ENCODE measurements at regions not wholly inside any gene's neighbourhood (a gene's known extent, or its start where the extent isn't known, plus 50 kb on each side); places are given as distances from the start of the nearest gene placed in this dataset.

DNA sequence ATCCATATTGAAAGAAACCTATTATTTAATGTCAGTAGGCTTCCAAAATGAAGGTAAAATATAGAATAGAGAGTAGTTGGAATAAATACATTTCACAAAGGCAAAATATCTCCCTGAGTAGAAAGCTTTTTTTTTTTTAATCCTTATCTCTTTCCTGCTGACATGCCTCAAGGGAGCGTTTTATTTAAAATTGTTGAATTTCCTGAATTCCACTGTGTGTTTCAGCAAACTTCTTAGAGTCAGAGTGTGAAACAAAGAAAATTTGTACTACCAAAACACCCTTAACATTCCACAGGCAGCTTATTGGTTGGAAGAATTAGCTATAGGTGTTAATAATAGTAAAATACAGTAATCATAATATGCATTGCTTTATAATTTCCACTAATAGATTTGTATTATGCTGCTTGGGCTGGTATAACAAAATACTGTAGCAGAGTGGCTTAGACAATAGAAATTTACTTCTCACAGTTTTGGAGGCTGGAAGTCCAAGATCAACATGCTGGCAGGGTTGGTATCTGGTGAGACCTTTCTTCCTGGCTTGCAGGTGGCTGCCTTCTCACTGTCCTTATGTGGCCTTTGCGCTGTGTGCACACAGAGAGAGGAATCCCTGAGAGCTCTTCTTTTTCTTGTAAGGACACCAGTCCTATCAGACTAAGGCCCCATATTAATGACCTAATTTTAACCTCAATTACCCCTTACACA is 468.4 kb upstream of the C1orf87 start:
- no peaks in the 10 kb centered on the region for H3K36me3 ChIP-seq (ENCODE audit: control insufficient read depth in 2 of 2, extremely low read depth in 1 of 2, insufficient read depth in 2 of 2, low read length in 2 of 2)
- no peak for DNase-seq (ENCODE audit: low read depth, low spot score)
- H3K4me1 ChIP-seq (ENCODE audit: control insufficient read depth, extremely low read depth, insufficient read depth, low read length): no peaks in the 10 kb centered on the region
- no peak for FAIRE-seq
- H3K4me2 ChIP-seq (ENCODE audit: control insufficient read depth, extremely low read depth, insufficient read depth, low read depth, low read length): no peak overlapping the region
- H3K27ac ChIP-seq (ENCODE audit: control insufficient read depth, insufficient read depth, low read length): no peak overlapping the region
- TF ChIP-seq EZH2 (IDR thresholded peaks at IDR 0.05; ENCODE audit: low read length): no peak
- TF ChIP-seq, protein P1, sequence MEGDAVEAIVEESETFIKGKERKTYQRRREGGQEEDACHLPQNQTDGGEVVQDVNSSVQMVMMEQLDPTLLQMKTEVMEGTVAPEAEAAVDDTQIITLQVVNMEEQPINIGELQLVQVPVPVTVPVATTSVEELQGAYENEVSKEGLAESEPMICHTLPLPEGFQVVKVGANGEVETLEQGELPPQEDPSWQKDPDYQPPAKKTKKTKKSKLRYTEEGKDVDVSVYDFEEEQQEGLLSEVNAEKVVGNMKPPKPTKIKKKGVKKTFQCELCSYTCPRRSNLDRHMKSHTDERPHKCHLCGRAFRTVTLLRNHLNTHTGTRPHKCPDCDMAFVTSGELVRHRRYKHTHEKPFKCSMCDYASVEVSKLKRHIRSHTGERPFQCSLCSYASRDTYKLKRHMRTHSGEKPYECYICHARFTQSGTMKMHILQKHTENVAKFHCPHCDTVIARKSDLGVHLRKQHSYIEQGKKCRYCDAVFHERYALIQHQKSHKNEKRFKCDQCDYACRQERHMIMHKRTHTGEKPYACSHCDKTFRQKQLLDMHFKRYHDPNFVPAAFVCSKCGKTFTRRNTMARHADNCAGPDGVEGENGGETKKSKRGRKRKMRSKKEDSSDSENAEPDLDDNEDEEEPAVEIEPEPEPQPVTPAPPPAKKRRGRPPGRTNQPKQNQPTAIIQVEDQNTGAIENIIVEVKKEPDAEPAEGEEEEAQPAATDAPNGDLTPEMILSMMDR (optimal IDR thresholded peaks at IDR 0.05 in 1 of 3, IDR thresholded peaks at IDR 0.05 in 1 of 3, conservative IDR thresholded peaks at IDR 0.05 in 1 of 3; ENCODE audit: extremely low read depth in 1 of 3, insufficient read depth in 2 of 3, low read length in 3 of 3): no peak
- H3K9ac ChIP-seq (ENCODE audit: control insufficient read depth, extremely low read depth, insufficient read depth, low read length): no peak overlapping the region
- H2AFZ ChIP-seq (ENCODE audit: control insufficient read depth, low read length): no peak overlapping the region
- H3K4me3 ChIP-seq (ENCODE audit: control insufficient read depth in 2 of 3, extremely low read depth in 1 of 3, insufficient read depth in 2 of 3, low read depth in 1 of 3, low read length in 3 of 3): no peak overlapping the region
- no peaks in the 10 kb centered on the region for H3K27me3 ChIP-seq (ENCODE audit: control insufficient read depth, extremely low read depth, insufficient read depth, low read length)
- H4K20me1 ChIP-seq (ENCODE audit: control insufficient read depth, extremely low read depth, insufficient read depth, low read length): no peaks in the 10 kb centered on the region
- H3K9me3 ChIP-seq (ENCODE audit: control insufficient read depth, low read depth, low read length): no peaks in the 10 kb centered on the region
- dilution Hi-C loops (cut with MboI; ENCODE audit: extremely low pct_ligation_motif_present, low sequenced_read_pairs): no loop called here
- H3K79me2 ChIP-seq (ENCODE audit: control insufficient read depth, insufficient read depth, low read length): no peaks in the 10 kb centered on the region
- no peaks in the 10 kb centered on the region for H3K9me1 ChIP-seq (ENCODE audit: control insufficient read depth, extremely low read depth, insufficient read depth, low read length)

DNA sequence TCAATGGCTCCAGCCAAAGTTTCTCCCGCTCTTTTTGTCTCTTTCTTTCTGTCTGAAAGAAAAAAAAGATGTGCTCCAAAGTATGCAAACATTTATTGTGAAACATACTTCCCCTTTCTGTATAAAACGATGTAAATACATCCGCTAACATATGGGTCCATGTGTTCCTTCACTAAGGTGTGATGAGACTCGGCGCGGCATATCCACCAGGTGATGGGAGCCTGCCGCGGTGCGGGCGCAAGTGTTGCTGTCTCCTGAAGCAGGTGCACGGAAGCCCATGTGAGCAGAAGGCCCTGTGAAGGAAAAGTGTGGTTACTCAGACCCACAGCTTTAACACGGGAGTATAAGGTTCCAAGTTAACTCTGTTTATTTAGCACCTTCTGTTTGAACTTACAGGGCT is 466.6 kb upstream of the C1orf87 start:
- FAIRE-seq (no peak), DNase-seq (ENCODE audit: low read depth, low spot score) (no peak)
- dilution Hi-C loops (cut with MboI; ENCODE audit: extremely low pct_ligation_motif_present, low sequenced_read_pairs): no loop called here
- Histone ChIP-seq H2AFZ (ENCODE audit: control insufficient read depth, low read length) (no peak overlapping the region), H3K9me3 (ENCODE audit: control insufficient read depth, low read depth, low read length) (no peaks in the 10 kb centered on the region), H3K9ac (ENCODE audit: control insufficient read depth, extremely low read depth, insufficient read depth, low read length) (no peak overlapping the region), H3K27ac (ENCODE audit: control insufficient read depth, insufficient read depth, low read length) (no peak overlapping the region), H3K36me3 (ENCODE audit: control insufficient read depth in 2 of 2, extremely low read depth in 1 of 2, insufficient read depth in 2 of 2, low read length in 2 of 2) (no peaks in the 10 kb centered on the region), H3K79me2 (ENCODE audit: control insufficient read depth, insufficient read depth, low read length) (no peaks in the 10 kb centered on the region), H3K9me1 (ENCODE audit: control insufficient read depth, extremely low read depth, insufficient read depth, low read length) (no peaks in the 10 kb centered on the region), H3K4me1 (ENCODE audit: control insufficient read depth, extremely low read depth, insufficient read depth, low read length) (no peaks in the 10 kb centered on the region), H3K27me3 (ENCODE audit: control insufficient read depth, extremely low read depth, insufficient read depth, low read length) (no peaks in the 10 kb centered on the region), H4K20me1 (ENCODE audit: control insufficient read depth, extremely low read depth, insufficient read depth, low read length) (no peaks in the 10 kb centered on the region), H3K4me2 (ENCODE audit: control insufficient read depth, extremely low read depth, insufficient read depth, low read depth, low read length) (no peak overlapping the region), H3K4me3 (ENCODE audit: control insufficient read depth in 2 of 3, extremely low read depth in 1 of 3, insufficient read depth in 2 of 3, low read depth in 1 of 3, low read length in 3 of 3) (no peak overlapping the region)
- TF ChIP-seq, protein P1 (optimal IDR thresholded peaks at IDR 0.05 in 1 of 3, IDR thresholded peaks at IDR 0.05 in 1 of 3, conservative IDR thresholded peaks at IDR 0.05 in 1 of 3; ENCODE audit: extremely low read depth in 1 of 3, insufficient read depth in 2 of 3, low read length in 3 of 3): no peak
- TF ChIP-seq EZH2 (IDR thresholded peaks at IDR 0.05; ENCODE audit: low read length): no peak

Measured in keratinocyte (primary cell).